ENCODE measurements at regions not wholly inside any gene's neighbourhood (a gene's known extent, or its start where the extent isn't known, plus 50 kb on each side); places are given as distances from the start of the nearest gene placed in this dataset.
"Not testable (repeated sequence)": the region's sequence is repeated elsewhere in the genome, so short reads cannot be mapped to it uniquely, and the experiment has no call there.

DNA sequence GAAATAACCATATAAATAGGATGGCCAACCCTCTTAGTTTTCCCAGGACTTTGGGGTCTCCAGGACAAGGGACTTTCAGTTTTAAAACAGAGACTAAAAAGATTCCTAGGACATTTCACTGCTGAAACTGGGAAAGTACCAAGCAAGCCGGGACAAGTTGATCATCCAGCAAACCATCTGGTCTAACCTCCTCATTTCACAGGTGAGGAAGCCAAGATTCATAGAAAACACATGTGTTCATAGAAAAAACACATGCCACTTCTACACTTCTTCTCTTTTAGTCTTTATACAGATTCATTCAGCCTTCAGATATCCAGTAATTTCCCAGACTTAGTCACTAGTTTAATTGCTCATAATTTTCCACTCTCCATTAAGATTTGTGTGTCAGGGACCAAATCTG lies 165.6 kb upstream of the CCDC54 start:
- DNase-seq: no peak

DNA sequence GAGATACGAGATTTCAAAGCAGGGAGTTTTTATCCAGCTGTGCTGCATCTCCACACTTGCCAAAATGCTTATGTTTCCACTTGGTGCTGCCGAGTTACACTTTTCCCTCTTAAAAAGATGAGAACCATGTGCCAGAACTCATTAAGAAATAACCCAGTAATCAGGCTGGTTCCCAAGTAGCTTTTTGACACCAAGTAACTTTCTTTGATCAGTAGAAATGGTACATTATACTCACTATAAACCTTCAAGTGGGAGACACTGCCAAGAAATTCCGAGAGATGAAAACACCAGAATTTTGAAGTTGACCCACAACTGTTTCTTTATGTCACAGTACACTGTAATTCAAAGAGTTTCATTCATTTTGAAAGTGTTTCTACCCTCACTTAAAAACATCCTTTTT lies 164.6 kb upstream of the CCDC54 start:
- no peak for DNase-seq

DNA sequence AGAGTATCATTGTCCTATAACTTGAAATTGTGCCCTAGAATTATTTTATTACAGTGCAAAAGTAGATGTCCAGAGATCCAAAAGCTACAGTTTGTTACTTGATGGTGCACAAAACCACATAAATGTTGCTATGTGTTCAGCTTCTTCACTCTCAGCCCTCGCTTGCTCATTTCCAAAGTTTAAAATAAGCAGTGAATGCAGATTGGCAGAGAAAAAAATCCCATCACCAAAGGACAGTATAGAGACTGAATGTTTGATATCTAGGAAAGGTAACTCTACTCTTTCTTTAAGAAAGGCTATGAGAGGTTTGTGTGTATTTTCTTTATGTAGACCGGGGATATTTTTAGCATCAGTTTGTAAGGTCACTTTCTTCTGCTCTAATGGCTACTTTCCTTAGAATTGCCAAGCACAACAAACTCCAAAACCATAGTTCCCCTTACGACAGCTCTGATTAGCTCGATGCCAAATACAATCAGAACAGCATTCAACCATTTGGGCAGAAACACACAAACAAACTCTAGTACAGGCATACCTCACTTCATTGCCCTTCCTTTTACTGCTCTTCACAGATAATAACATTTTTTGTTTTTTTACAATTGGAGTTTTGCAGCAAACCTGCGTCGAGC lies 164.1 kb upstream of the CCDC54 start:
- DNase-seq: no peak

DNA sequence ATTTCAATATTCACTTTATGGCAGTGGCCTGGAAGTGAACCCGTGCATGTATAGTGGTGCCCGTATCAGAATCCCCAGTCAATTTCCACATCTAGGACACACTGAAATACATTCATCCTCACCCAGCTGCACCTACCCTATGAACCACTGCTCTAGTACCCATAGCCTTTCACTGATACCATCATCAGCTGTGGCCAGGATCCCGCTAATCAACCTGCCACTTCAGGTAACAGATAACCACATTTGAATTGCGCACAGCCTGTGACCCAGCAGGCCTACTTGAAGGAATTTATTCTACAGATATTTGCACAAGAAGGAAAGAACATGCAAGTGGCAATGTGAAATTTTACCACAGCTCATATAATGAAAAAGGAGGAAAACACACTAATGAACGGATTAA lies 161.0 kb upstream of the CCDC54 start:
- DNase-seq: no peak

DNA sequence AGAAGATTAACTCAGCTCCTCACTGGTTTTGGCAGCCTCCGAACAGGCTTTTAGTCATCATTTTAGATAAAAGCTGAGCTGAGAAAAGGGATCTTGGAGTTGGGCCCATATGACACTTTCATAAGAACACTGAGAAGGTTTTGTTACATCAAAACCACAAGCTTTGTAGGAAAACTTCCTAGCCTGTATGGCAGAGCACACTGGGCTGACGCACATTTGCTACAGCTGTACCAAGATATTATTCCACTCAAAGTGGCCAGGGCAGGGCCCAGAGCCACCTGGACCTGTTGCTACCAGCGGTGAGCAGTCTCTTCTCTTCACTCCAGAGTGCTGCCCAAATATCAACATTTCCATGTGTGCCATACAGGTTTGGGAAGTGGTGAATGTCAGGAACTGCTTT lies 160.5 kb upstream of the CCDC54 start:
- DNase-seq: no peak

DNA sequence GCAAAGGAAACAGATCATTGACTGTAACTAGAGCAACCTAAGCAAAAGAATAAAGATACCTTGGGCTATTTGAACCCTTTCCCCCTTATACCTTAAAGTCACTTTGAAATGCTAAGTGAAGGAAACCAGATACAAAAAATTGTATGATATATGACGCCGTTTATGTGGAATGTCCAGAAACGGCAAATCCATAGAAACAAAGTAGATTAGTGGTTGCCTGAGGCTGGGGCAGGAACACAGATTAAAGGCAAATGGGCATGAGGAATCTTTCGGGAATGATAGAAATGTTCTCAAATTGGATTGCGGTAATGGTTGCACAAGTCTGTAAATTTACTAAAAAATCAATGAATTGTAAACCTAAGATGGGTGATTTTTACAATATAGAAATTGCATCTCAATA lies 160.1 kb upstream of the CCDC54 start:
- DNase-seq: no peak

DNA sequence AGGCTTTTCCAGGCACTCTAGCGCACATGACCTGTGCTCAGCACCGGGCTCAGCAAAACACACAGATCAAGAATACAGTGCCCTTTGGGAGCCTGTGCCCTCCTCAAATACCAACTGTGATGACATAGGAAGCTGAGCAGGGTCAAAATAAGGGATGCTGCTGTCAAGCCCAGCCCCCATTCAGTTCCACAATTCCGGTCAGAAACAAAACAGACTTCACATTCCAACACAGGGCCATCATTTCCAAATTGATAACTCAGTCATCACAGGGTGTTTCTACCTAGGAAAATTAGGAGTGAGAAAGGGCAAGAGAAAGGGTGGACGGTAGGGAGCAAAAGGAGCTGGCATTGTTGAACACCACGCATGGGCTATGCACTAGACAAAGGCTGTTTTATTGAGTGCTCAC lies 158.4 kb upstream of the CCDC54 start:
- DNase-seq: no peak

DNA sequence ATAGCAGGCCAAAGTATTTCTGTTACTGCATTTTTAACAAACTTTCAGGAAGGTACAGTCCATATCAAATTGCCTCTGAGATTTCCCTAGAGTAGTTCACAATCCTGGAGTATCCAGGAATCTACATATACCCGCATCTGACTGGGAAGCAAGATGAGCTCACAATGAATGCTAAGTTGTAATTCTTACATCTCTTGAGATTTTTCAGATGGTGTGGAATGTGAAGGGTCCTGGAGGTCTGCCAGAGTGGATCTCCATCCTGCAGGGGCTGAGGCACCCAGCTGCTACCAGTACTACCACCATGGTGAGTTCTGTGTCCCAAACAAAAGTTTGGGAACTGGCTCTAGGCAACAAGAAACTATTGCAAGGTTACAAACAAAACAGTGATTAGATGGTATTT lies 156.7 kb upstream of the CCDC54 start:
- DNase-seq: no peak

DNA sequence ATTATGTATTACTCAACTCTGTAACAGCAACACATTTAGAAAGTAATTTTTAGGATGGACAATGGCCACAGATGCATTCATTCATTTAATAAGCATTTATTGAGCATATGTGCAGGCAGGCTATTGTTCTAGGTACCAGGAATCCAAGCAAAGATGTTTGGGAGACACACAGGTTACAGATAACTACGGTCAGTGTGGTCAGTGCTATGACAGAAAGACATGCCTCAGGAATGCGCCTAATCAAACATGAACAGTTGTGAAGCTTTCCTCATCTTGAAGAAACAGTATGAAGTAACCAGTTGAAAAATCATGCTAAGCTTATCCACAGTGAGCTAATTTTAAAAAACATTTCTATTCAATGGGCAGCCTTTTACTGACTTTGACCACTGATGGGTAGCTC lies 155.4 kb upstream of the CCDC54 start:
- DNase-seq: no peak

DNA sequence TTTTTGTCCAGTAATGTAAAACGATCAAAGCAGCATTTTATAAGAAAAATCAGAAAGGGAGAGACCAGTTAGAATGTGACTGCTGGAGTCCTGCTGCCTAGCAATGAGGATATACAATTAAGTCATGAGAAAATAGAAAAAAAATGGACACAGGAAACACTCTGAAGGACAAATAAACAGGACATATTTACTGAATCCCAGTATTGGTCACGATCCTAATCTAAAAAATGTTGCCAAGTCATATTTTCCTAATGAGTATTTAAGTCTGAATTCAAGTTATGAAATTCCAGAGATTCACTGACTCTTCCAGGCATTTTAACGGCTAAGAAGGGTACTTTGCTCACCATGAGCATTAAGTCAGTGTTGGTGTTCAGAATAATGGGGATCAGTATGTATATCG lies 154.3 kb upstream of the CCDC54 start:
- no peak for DNase-seq

DNA sequence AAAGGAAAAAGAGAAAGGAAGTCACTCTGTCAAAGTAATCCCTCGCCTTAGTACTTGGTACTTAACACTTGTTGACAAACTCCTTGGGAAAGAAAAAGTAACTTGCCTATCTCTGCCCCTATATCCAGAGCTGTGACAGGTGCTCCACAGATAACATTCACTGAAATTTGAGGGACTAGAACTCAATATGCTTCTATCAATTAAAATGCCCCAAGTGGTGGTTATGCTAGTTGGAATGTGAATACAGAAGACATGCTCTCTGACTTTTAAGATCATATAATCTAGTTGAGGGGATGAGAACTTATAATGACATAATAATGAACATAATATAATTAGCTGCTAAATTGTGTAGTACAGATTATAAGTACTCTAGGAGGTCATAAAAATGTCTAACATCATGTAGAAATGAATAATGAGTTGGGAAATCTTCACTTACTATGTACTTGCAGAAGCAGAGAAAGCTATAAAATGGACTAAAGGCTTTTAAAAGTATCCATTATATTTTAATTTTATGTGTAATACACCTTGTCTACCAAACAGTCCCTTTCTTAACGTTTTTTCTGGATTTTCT lies 153.1 kb upstream of the CCDC54 start:
- no peak for DNase-seq

DNA sequence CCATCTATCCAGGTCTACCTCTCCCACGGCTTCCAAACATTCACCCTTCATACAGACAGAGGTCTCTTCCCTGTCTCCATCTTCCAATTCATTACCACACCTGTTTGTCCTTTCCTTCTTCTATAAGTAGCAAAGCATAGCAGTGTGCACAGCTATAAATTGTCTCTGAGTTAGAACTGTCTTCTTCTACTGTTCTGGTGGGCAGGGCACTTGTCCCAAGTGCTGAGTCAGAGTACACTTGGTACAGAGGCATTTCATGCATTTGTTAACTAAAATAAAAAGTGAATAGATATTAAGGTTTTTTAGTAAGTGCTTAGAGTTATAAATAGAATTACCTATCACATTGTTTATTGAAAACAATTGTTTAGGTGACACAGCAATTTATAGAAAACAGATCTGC lies 150.1 kb upstream of the CCDC54 start:
- no peak for DNase-seq

DNA sequence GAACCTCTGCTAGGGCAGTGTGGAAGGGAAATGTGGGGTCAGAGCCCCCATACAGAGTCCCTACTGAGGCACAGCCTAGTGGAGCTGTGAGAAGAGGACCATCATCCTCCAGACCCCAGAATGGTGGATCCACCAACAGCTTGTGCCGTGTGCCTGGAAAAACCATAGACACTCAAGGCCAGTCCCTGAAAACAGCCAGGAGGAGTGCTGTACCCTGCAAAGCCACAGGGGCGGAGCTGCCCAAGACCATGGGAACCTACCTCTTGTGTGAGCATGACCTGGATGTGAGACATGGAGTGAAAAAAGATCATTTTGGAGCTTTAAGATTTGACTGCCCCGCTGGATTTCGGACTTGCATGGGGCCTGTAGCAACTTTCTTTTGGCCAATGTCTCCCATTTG lies 143.4 kb upstream of the CCDC54 start:
- DNase-seq: not testable (repeated sequence)

DNA sequence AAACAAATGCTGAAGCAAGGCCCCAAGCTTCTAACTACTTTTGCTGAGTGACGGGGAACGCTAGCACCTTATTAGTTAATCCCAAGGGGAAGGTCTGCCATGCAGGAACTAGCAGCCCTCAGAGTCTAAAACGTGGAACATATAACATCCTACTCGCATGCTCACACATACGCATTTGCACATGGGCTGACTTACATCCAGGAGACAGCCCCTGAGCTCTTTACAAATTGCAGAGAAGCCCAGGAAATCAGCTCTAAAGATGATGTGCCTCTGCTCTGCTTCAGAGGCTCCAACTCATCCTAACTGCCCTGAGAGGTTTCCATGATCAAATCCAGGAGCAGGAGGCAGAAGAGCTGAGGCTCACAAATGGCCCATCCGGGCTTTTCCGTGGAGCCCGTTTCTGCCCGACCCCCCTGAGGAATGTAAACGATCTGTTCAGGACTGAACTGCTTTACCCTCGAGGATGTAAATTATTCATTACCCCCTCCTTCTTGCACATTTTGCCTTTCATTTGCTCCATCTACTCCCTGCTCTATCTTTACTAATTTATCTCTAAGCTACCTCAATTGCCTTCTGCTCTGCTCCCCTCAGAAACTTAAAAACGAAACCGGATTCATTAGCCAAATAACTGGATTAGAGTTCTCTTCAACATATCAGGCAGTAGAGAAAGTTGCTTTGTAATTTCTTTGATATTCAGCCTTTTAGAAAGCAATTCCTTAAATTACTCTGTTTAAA lies 141.9 kb upstream of the CCDC54 start:
- no peak for DNase-seq

DNA sequence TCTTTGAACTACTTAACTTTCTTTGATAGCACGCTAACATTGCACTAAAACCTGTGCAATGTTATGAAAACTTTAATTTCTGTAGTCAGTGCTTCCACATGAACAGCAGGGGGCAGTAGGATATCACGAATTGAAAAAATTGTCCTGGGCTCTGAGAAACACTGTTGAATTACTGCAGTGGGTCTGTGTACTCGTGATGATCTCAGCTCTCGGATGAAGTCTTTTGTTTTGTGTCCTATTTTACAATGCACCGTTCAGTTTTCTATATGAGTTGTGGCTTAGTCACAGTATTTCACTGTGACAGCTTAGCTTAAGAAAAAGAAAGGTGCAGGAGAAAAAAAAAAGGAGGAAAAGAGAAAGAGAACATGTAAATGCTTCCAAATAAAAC lies 141.3 kb upstream of the CCDC54 start:
- peak; percentile 90 for DNase-seq

DNA sequence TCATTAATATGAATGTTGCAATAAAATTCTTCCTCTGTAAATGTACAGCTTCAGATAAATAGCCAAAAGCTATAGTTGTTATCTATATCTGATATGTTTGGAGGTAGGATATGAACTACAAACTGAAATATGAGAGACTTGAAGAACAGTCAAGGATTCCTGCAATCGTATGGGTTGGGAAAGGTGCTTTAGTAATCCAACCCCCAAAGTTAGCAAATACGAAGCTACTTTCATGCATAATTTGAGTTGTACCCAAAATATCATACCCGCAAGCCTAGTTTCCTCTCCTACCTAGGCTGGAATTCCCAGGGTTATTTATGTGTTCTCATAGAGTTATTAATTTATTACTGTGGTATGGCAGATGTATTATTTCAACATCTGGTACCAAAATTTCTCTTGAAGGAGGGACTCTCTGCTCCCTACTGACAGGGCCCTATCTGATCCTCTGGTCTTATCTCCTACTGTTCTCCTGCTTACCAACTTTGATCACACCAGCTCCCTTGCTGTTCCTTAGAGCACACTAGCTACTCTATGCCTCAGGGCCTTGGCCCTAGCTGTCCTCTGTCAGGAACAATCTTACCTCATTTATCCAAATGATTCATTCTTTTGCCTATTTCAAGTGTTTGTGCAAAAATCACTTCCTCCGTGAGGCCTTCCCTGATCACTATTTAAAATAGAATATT lies 140.4 kb upstream of the CCDC54 start:
- DNase-seq: peak; percentile 18

DNA sequence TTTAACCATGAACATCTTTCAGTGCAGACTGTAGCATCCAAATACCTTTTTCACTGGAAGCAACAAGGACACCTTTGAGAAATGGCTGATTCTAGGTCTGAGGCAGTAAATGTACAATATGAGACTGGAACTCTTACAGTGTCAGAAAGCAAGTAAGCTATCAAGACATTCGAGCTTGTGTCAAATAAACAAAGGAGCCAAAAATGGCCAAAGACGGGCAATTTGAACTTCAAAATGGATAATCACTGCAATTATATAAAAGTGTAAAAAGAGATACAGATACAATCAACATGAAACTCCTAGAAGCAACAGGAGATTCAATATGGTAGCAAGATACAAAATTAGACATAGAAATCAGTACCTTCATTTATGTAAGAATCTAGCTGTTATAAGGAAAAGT lies 138.5 kb upstream of the CCDC54 start:
- DNase-seq: no peak

DNA sequence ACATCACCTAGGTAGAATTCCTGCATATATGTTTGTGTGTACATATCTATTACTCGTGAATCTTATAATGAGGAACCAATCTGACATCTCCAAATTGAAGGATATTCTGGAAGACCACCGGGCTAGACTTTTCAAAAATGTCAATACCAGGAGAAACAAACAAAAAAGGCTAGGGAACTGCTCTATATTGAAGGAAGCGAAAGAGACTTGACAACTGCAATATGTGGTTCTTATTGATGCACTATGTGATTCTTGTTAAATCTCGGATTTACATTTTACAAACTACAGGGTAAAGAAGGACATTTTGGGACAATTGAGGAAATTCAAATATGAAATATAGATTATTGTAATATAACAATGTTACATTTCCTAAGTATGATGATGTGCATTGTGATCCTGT lies 137.5 kb upstream of the CCDC54 start:
- DNase-seq: no peak

DNA sequence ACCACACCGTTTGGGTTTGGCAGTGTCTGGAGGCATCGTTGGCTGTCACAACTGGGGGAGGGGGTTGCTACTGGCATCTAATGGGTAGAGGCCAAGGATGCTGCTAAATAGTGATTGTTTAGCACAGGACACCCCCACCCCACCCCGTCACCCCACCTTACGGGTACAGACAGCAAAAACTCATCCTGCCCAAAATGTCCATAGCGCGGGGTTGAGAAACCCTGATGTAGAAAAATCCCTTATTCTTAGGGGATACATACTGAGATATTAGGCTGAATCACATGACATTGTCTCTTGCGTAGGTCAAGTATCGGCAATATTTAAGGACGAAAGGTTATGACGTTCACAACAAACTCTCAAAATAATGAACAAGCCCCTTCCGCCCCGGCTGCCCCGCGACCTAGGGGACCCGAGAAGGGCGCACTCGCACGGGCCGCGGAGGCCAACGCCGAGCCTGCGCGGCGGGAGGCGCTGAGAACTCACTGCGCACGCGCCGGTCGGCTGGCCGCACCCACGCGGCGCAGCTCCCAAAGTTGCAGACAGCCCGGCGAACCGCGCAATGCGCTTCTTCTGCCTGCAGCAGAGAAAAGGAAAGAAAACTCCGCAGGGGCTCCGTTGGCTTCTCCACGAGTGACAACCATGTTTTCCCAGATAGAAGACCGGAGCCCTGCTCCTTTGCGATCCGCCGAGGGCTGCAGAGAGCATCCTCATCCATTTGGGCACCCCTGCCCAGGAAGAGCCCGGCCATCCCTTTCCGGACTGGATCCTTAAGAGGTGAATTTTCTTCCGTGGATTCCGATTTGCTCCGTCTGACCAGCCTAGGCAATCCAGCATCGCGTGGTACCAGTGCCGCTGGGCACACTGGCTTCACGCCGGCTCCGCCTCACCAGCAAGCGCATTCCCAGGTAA lies 136.8 kb upstream of the CCDC54 start:
- peak; percentile 91 for DNase-seq

DNA sequence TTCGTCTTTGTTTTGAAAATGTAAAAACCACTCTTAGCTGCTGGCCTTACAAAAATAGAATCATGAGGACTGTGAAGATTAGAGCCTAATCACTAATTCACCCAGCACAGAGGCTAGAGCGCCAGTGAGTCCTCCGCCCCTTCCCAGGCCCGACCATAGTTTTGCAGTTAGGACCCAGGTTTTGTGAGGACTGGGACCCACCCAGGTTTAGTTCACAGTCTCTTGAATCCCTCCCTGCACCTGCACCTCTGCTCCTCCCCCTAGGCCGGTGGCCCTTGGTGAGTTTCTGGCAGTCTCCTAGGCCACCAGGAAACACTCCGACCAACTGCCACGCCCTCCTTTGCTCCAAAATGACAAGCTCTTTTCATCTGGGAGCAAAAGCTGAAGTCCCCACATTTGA lies 136.0 kb upstream of the CCDC54 start:
- peak; percentile 70 for DNase-seq

DNA sequence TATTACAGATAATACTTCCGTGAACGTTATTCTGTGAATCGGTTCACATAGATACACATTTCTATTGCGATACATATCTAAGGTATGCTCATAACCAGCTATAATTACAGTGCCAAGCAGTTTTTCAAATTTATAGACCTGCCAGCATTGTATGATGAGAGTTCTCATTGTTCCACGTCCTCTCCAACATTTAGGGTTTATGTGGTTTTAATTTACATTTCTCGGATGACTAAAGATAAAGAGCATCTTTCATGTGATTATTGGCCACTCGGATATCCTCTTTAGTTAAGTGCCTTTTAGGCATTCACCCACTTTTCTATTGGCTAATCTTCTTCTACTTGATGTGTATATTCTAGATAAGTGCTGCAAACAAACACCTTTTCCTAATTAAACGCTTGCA lies 134.7 kb upstream of the CCDC54 start:
- no peak for DNase-seq

DNA sequence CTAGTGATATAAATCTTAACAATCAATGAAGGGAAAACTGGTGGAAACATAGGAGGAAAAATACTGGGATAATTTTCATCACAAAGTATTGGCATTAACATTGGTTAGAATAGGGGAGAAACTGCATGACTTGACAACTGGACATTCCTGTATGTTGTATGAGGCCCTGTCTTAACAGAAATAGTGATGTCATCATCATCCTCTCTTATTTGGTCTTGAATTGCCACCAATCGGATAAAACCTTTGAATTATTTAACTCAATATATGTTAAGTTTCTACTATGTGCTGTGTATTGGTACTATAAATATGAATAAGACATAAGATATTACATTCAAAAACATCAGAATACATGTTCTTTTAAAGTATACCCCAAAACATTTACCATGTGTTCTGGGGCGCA lies 130.1 kb upstream of the CCDC54 start:
- no peak for DNase-seq

DNA sequence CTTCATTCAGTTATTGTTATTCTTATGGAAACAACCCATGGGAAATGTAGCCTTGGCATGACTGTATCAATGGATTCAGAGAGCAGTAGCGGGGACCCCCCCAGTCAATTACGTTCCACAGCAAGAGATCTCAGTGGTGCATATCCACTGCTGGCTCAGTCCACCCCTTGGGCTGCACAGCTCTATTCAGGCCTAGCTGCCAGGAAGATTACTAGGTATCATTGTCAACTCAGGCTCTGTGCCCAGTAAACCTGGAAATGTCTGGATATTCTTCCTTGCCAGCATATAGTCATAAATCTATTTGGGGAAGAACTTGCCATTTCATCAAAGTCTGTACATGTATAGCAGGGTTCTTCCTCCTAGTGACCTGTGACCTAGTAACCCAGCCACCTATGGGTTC lies 128.1 kb upstream of the CCDC54 start:
- DNase-seq: no peak

Data from hematopoietic multipotent progenitor cell treated with erythropoietin and hydrocortisone succinate and interleukin-3 and kit ligand, for 4 days (in vitro differentiated cells).